ENCODE measurements at regions not wholly inside any gene's neighbourhood (a gene's known extent, or its start where the extent isn't known, plus 50 kb on each side); places are given as distances from the start of the nearest gene placed in this dataset.
"Not testable (repeated sequence)": the region's sequence is repeated elsewhere in the genome, so short reads cannot be mapped to it uniquely, and the experiment has no call there.

GRCh38 chr16:76138056-76138455 lies 139.1 kb upstream of the CNTNAP4 start:
- not testable (repeated sequence) for TF ChIP-seq CTCF (IDR thresholded peaks at IDR 0.05; ENCODE audit: low read depth, low read length); EZH2phosphoT487 (IDR thresholded peaks at IDR 0.05; ENCODE audit: low read depth)

Data from OCI-LY3 (cell line).